ENCODE measurements at regions not wholly inside any gene's neighbourhood (a gene's known extent, or its start where the extent isn't known, plus 50 kb on each side); places are given as distances from the start of the nearest gene placed in this dataset.

DNA sequence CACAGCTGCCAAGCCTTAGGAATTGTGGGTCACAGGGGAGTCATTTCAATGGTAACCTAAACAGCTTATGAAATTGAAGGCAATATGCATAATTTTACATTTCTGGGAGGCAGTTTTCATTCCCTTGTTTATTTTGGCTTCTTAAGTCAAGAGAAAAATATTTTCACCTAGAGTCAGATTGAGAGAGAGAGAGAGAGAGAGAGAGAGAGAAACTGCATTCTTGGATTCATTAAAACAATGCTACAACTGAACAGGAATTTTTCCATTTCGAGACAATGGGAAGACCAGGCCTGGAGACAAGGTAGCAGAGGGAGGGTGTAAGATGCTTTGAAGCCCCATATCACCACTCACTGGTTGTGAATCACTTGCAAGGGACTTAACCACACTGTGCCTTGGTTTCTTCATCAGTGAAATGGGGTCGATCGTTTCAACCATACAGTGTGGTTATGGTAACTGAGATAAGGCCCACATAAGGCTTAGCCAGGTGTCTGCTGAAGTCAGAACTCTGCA, 224.7 kb upstream of the IRX3 start (continued):
- no peak for TF ChIP-seq EZH2 (IDR thresholded peaks at IDR 0.05; ENCODE audit: low read depth, unreplicated experiment)
- TF ChIP-seq ZNF331 (CRISPR knock-in tag; IDR thresholded peaks at IDR 0.05; ENCODE audit: low read depth) = no peak
- TF ChIP-seq NANOG (IDR thresholded peaks at IDR 0.05; ENCODE audit: borderline replicate concordance) = no peak
- TF ChIP-seq JUNB (IDR thresholded peaks at IDR 0.05; ENCODE audit: unreplicated experiment) = no peak
- no peak for TF ChIP-seq CREB1 (CRISPR knock-in tag; IDR thresholded peaks at IDR 0.05; ENCODE audit: low read depth)

DNA sequence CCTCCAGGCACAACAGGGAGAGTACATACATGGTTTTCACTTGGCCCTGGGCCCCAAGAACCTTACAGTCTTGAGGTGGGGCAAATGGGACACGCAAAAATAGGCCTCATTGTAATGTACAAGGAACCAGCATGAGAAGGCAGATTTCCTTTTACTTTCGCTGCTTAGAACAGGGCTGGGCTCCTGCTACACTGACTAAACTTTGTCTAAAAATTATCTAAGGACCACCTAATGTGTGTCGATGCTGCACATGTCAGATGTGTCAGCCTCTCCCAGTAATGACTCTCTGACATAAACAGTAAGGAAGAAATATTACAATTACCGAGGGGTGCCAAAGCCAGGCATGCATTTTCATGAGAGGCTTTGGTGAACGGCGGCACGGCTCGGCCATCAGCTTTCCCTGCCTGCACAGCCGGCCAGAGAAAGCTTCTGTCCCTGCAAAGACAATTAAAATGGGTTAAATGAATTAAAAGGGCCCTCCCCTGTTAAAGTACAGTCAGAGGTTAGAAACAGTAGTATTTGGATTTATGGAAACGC, 224.2 kb upstream of the IRX3 start:
- no peak for TF ChIP-seq JUNB (IDR thresholded peaks at IDR 0.05; ENCODE audit: unreplicated experiment)
- no peak for TF ChIP-seq ZNF331 (CRISPR knock-in tag; IDR thresholded peaks at IDR 0.05; ENCODE audit: low read depth)
- TF ChIP-seq EZH2 (IDR thresholded peaks at IDR 0.05; ENCODE audit: low read depth, unreplicated experiment) = no peak
- TF ChIP-seq CREB1 (CRISPR knock-in tag; IDR thresholded peaks at IDR 0.05; ENCODE audit: low read depth) = no peak
- TF ChIP-seq, protein P1, sequence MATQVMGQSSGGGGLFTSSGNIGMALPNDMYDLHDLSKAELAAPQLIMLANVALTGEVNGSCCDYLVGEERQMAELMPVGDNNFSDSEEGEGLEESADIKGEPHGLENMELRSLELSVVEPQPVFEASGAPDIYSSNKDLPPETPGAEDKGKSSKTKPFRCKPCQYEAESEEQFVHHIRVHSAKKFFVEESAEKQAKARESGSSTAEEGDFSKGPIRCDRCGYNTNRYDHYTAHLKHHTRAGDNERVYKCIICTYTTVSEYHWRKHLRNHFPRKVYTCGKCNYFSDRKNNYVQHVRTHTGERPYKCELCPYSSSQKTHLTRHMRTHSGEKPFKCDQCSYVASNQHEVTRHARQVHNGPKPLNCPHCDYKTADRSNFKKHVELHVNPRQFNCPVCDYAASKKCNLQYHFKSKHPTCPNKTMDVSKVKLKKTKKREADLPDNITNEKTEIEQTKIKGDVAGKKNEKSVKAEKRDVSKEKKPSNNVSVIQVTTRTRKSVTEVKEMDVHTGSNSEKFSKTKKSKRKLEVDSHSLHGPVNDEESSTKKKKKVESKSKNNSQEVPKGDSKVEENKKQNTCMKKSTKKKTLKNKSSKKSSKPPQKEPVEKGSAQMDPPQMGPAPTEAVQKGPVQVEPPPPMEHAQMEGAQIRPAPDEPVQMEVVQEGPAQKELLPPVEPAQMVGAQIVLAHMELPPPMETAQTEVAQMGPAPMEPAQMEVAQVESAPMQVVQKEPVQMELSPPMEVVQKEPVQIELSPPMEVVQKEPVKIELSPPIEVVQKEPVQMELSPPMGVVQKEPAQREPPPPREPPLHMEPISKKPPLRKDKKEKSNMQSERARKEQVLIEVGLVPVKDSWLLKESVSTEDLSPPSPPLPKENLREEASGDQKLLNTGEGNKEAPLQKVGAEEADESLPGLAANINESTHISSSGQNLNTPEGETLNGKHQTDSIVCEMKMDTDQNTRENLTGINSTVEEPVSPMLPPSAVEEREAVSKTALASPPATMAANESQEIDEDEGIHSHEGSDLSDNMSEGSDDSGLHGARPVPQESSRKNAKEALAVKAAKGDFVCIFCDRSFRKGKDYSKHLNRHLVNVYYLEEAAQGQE (IDR thresholded peaks at IDR 0.05; ENCODE audit: unreplicated experiment) = no peak
- TF ChIP-seq NANOG (IDR thresholded peaks at IDR 0.05; ENCODE audit: borderline replicate concordance) = no peak
- TF ChIP-seq ETS1 (IDR thresholded peaks at IDR 0.05) = no peak
- TF ChIP-seq, protein P2, sequence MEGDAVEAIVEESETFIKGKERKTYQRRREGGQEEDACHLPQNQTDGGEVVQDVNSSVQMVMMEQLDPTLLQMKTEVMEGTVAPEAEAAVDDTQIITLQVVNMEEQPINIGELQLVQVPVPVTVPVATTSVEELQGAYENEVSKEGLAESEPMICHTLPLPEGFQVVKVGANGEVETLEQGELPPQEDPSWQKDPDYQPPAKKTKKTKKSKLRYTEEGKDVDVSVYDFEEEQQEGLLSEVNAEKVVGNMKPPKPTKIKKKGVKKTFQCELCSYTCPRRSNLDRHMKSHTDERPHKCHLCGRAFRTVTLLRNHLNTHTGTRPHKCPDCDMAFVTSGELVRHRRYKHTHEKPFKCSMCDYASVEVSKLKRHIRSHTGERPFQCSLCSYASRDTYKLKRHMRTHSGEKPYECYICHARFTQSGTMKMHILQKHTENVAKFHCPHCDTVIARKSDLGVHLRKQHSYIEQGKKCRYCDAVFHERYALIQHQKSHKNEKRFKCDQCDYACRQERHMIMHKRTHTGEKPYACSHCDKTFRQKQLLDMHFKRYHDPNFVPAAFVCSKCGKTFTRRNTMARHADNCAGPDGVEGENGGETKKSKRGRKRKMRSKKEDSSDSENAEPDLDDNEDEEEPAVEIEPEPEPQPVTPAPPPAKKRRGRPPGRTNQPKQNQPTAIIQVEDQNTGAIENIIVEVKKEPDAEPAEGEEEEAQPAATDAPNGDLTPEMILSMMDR (conservative IDR thresholded peaks at IDR 0.05; ENCODE audit: low read depth in 2 of 2) = no peak
- no peak for TF ChIP-seq ZNF462 (CRISPR knock-in tag; IDR thresholded peaks at IDR 0.05)
- TF ChIP-seq EZH2phosphoT487 (IDR thresholded peaks at IDR 0.05; ENCODE audit: unreplicated experiment) = no peak
- TF ChIP-seq STAT1 (IDR thresholded peaks at IDR 0.05; ENCODE audit: unreplicated experiment) = no peak
- no peak for TF ChIP-seq ZNF114 (CRISPR knock-in tag; IDR thresholded peaks at IDR 0.05)
- peaks cover 5% of the 10 kb centered on the region for H3K27me3 Mint-ChIP-seq (ENCODE audit: insufficient read depth, low read depth, poor library complexity)
- DNase-seq (ENCODE audit: low spot score) (no peak), ATAC-seq (no peak)
- H3K9me3 Mint-ChIP-seq = no peaks in the 10 kb centered on the region
- Histone ChIP-seq H4K20me1 (replicated peaks; ENCODE audit: insufficient read depth) (no peaks in the 10 kb centered on the region), H3K27me3 (ENCODE audit: insufficient read depth) (no peaks in the 10 kb centered on the region), H2AFZ (peak overlapping the region; percentile 83; the same call in 1 of the 2 replicates), H3K36me3 (ENCODE audit: insufficient read depth) (no peaks in the 10 kb centered on the region), H3K4me1 (ENCODE audit: insufficient read depth) (peaks cover 21% of the 10 kb centered on the region), H3F3A (replicated peaks; ENCODE audit: low read depth) (no peaks in the 10 kb centered on the region), H3K79me2 (replicated peaks; ENCODE audit: insufficient read depth) (no peaks in the 10 kb centered on the region), H3K4me2 (no peak overlapping the region), H3K4me3 (no peak overlapping the region), H3K27ac (ENCODE audit: low read depth) (no peak overlapping the region), H3K9me2 (ENCODE audit: insufficient read depth) (no peaks in the 10 kb centered on the region)
- H3K27ac Mint-ChIP-seq = no peak overlapping the region
- H3K36me3 Mint-ChIP-seq (ENCODE audit: low read depth) = no peaks in the 10 kb centered on the region
- H3K4me3 Mint-ChIP-seq = no peak overlapping the region
- H3K4me1 Mint-ChIP-seq = peaks cover 47% of the 10 kb centered on the region
